Loucy (cell line): ENCODE measurements at regions not wholly inside any gene's neighbourhood (a gene's known extent, or its start where the extent isn't known, plus 50 kb on each side); places are given as distances from the start of the nearest gene placed in this dataset.

Source experiments
- CTCF ChIP-seq: fragments of 200-600 bp; sonication (generic); conservative IDR thresholded peaks from 2 replicates; pipeline ENCODE4 v1.5.1; 2014; ENCODE audit warnings: mild to moderate bottlenecking, antibody characterized with exemption, low read length
- EZH2phosphoT487 ChIP-seq: fragments of 200-600 bp; IDR thresholded peaks from 2 replicates; pipeline ENCODE4 v1.6.1; 2018; ENCODE audit warnings: antibody characterized with exemption, mild to moderate bottlenecking, moderate library complexity, borderline replicate concordance

DNA sequence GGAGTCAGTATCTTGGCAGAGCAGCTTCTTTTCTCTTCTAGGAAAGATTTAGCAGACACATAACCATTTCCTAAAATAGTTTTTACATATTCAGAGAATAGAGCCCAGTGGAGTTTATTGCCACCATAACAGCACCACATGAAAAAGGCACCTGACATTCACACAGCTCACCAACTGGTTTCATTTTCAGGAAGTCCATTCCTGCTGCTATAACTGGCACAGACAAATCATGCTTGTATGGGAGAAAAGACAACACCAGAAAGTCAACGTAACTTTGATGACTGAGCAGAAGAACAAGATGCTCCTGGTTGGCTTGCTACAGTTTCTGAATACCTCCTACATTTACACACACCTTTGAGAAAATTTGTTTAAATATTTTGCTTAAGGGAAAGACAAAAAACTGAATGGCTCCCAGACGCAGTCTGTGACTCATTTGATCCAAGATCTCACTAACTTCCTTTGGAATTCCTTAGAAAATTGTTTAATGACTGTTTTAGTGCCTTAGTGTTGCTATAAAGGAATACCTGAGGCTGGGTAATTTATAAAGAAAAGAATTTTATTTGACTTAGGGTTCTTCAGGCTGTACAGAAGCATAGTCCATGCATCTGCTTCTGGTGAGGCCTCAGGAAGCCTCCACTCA lies 1380.6 kb downstream of the CDH8 start:
- TF ChIP-seq CTCF (no peak), EZH2phosphoT487 (no peak)
